ENCODE measurements at regions not wholly inside any gene's neighbourhood (a gene's known extent, or its start where the extent isn't known, plus 50 kb on each side); places are given as distances from the start of the nearest gene placed in this dataset.

GRCh38 chr2:222100704-222101699, 197.8 kb downstream of the PAX3 start:
- H3K9me3 Mint-ChIP-seq = no peaks in the 10 kb centered on the region
- no peaks in the 10 kb centered on the region for H3K27me3 Mint-ChIP-seq
- DNase-seq (ENCODE audit: low spot score in 2 of 2) (no peak), ATAC-seq (replicated peaks; ENCODE audit: extremely low read depth, poor library complexity, severe bottlenecking) (no peak)
- no peak overlapping the region for H3K27ac Mint-ChIP-seq (ENCODE audit: low read depth)
- no peaks in the 10 kb centered on the region for H3K36me3 Mint-ChIP-seq (ENCODE audit: insufficient read depth)
- no peaks in the 10 kb centered on the region for H3K4me1 Mint-ChIP-seq
- H3K4me3 Mint-ChIP-seq = no peak overlapping the region

- DNase-seq (ENCODE audit: low spot score in 2 of 2) (no peak), ATAC-seq (replicated peaks; ENCODE audit: extremely low read depth, poor library complexity, severe bottlenecking) (no peak)
- H3K4me3 Mint-ChIP-seq = no peak overlapping the region
- peaks cover 19% of the 10 kb centered on the region for H3K9me3 Mint-ChIP-seq
- H3K4me1 Mint-ChIP-seq = no peaks in the 10 kb centered on the region
- no peaks in the 10 kb centered on the region for H3K27me3 Mint-ChIP-seq
- H3K36me3 Mint-ChIP-seq (ENCODE audit: insufficient read depth) = no peaks in the 10 kb centered on the region
- H3K27ac Mint-ChIP-seq (ENCODE audit: low read depth) = no peak overlapping the region
Measured at GRCh38 chr2:222088561-222088960, 210.2 kb downstream of the PAX3 start.

- no peaks in the 10 kb centered on the region for H3K4me1 Mint-ChIP-seq
- no peak for DNase-seq (ENCODE audit: low spot score in 2 of 2)
- no peak for ATAC-seq (replicated peaks; ENCODE audit: extremely low read depth, poor library complexity, severe bottlenecking)
- H3K27me3 Mint-ChIP-seq = no peaks in the 10 kb centered on the region
- H3K4me3 Mint-ChIP-seq = no peak overlapping the region
- peaks cover 19% of the 10 kb centered on the region for H3K9me3 Mint-ChIP-seq
- H3K36me3 Mint-ChIP-seq (ENCODE audit: insufficient read depth) = no peaks in the 10 kb centered on the region
- no peak overlapping the region for H3K27ac Mint-ChIP-seq (ENCODE audit: low read depth)
Measured at GRCh38 chr2:222087998-222088397, 210.8 kb downstream of the PAX3 start.

GRCh38 chr2:222082201-222082600, 216.6 kb downstream of the PAX3 start:
- H3K36me3 Mint-ChIP-seq (ENCODE audit: insufficient read depth) = no peaks in the 10 kb centered on the region
- DNase-seq (ENCODE audit: low spot score in 2 of 2) (no peak), ATAC-seq (replicated peaks; ENCODE audit: extremely low read depth, poor library complexity, severe bottlenecking) (no peak)
- no peaks in the 10 kb centered on the region for H3K27me3 Mint-ChIP-seq
- no peaks in the 10 kb centered on the region for H3K4me1 Mint-ChIP-seq
- no peak overlapping the region for H3K27ac Mint-ChIP-seq (ENCODE audit: low read depth)
- H3K4me3 Mint-ChIP-seq = no peak overlapping the region
- peaks cover 8% of the 10 kb centered on the region for H3K9me3 Mint-ChIP-seq

GRCh38 chr2:222080141-222080540, 218.7 kb downstream of the PAX3 start:
- no peaks in the 10 kb centered on the region for H3K4me1 Mint-ChIP-seq
- H3K4me3 Mint-ChIP-seq = no peak overlapping the region
- H3K27me3 Mint-ChIP-seq = no peaks in the 10 kb centered on the region
- no peak for ATAC-seq (replicated peaks; ENCODE audit: extremely low read depth, poor library complexity, severe bottlenecking)
- peaks cover 5% of the 10 kb centered on the region for H3K9me3 Mint-ChIP-seq
- H3K27ac Mint-ChIP-seq (ENCODE audit: low read depth) = no peak overlapping the region
- no peaks in the 10 kb centered on the region for H3K36me3 Mint-ChIP-seq (ENCODE audit: insufficient read depth)
- no peak for DNase-seq (ENCODE audit: low spot score in 2 of 2)

- Mint-ChIP-seq H3K9me3 (no peaks in the 10 kb centered on the region), H3K4me1 (no peaks in the 10 kb centered on the region), H3K27me3 (no peaks in the 10 kb centered on the region), H3K27ac (ENCODE audit: low read depth) (no peak overlapping the region), H3K4me3 (no peak overlapping the region), H3K36me3 (ENCODE audit: insufficient read depth) (no peaks in the 10 kb centered on the region)
- no peak for ATAC-seq (replicated peaks; ENCODE audit: extremely low read depth, poor library complexity, severe bottlenecking)
- DNase-seq (ENCODE audit: low spot score in 2 of 2) = no peak
Measured at GRCh38 chr2:222076973-222077690, 221.7 kb downstream of the PAX3 start.

- ATAC-seq (replicated peaks; ENCODE audit: extremely low read depth, poor library complexity, severe bottlenecking) = no peak
- Mint-ChIP-seq H3K27ac (ENCODE audit: low read depth) (no peak overlapping the region), H3K4me3 (no peak overlapping the region)
Measured at GRCh38 chr2:222074674-222075073, 224.1 kb downstream of the PAX3 start.

GRCh38 chr2:222071911-222072310, 226.9 kb downstream of the PAX3 start:
- H3K27me3 Mint-ChIP-seq = peaks cover 19% of the 10 kb centered on the region
- H3K4me3 Mint-ChIP-seq = no peak overlapping the region
- DNase-seq (ENCODE audit: low spot score in 2 of 2) (no peak), ATAC-seq (replicated peaks; ENCODE audit: extremely low read depth, poor library complexity, severe bottlenecking) (no peak)
- no peak overlapping the region for H3K27ac Mint-ChIP-seq (ENCODE audit: low read depth)
- peaks cover 6% of the 10 kb centered on the region for H3K9me3 Mint-ChIP-seq
- H3K36me3 Mint-ChIP-seq (ENCODE audit: insufficient read depth) = no peaks in the 10 kb centered on the region
- H3K4me1 Mint-ChIP-seq = no peaks in the 10 kb centered on the region

More at GRCh38 chr2:222074674-222075073, 224.1 kb downstream of the PAX3 start:
- H3K4me1 Mint-ChIP-seq = no peaks in the 10 kb centered on the region
- no peaks in the 10 kb centered on the region for H3K27me3 Mint-ChIP-seq
- no peaks in the 10 kb centered on the region for H3K36me3 Mint-ChIP-seq (ENCODE audit: insufficient read depth)
- no peak for DNase-seq (ENCODE audit: low spot score in 2 of 2)
- no peaks in the 10 kb centered on the region for H3K9me3 Mint-ChIP-seq

GRCh38 chr2:222064286-222064685, 234.5 kb downstream of the PAX3 start:
- H3K4me3 Mint-ChIP-seq = no peak overlapping the region
- no peak for DNase-seq (ENCODE audit: low spot score in 2 of 2)
- H3K27me3 Mint-ChIP-seq = peaks cover 32% of the 10 kb centered on the region
- no peaks in the 10 kb centered on the region for H3K36me3 Mint-ChIP-seq (ENCODE audit: insufficient read depth)
- H3K27ac Mint-ChIP-seq (ENCODE audit: low read depth) = no peak overlapping the region
- H3K9me3 Mint-ChIP-seq = peaks cover 6% of the 10 kb centered on the region
- ATAC-seq (replicated peaks; ENCODE audit: extremely low read depth, poor library complexity, severe bottlenecking) = no peak
- H3K4me1 Mint-ChIP-seq = no peaks in the 10 kb centered on the region

GRCh38 chr2:222058819-222059445, 239.9 kb downstream of the PAX3 start:
- H3K9me3 Mint-ChIP-seq = no peaks in the 10 kb centered on the region
- H3K4me3 Mint-ChIP-seq = no peak overlapping the region
- DNase-seq (ENCODE audit: low spot score in 2 of 2) = no peak
- H3K4me1 Mint-ChIP-seq = no peaks in the 10 kb centered on the region
- H3K36me3 Mint-ChIP-seq (ENCODE audit: insufficient read depth) = no peaks in the 10 kb centered on the region
- peaks cover 44% of the 10 kb centered on the region for H3K27me3 Mint-ChIP-seq
- no peak overlapping the region for H3K27ac Mint-ChIP-seq (ENCODE audit: low read depth)
- ATAC-seq (replicated peaks; ENCODE audit: extremely low read depth, poor library complexity, severe bottlenecking) = no peak

GRCh38 chr2:222057347-222058073, 241.3 kb downstream of the PAX3 start:
- Mint-ChIP-seq H3K36me3 (ENCODE audit: insufficient read depth) (no peaks in the 10 kb centered on the region), H3K4me1 (no peaks in the 10 kb centered on the region), H3K4me3 (no peak overlapping the region), H3K9me3 (no peaks in the 10 kb centered on the region), H3K27ac (ENCODE audit: low read depth) (no peak overlapping the region), H3K27me3 (peaks cover 58% of the 10 kb centered on the region)
- DNase-seq (ENCODE audit: low spot score in 2 of 2) = no peak
- no peak for ATAC-seq (replicated peaks; ENCODE audit: extremely low read depth, poor library complexity, severe bottlenecking)

- no peak overlapping the region for H3K27ac Mint-ChIP-seq (ENCODE audit: low read depth)
- H3K36me3 Mint-ChIP-seq (ENCODE audit: insufficient read depth) = no peaks in the 10 kb centered on the region
- H3K9me3 Mint-ChIP-seq = no peaks in the 10 kb centered on the region
- ATAC-seq (replicated peaks; ENCODE audit: extremely low read depth, poor library complexity, severe bottlenecking) (no peak), DNase-seq (ENCODE audit: low spot score in 2 of 2) (no peak)
- H3K4me1 Mint-ChIP-seq = no peaks in the 10 kb centered on the region
- H3K27me3 Mint-ChIP-seq = peaks cover 60% of the 10 kb centered on the region
- H3K4me3 Mint-ChIP-seq = no peak overlapping the region
Measured at GRCh38 chr2:222055328-222055727, 243.5 kb downstream of the PAX3 start.

Measured in central memory CD8-positive, alpha-beta T cell (primary cell).